ENCODE measurements at regions not wholly inside any gene's neighbourhood (a gene's known extent, or its start where the extent isn't known, plus 50 kb on each side); places are given as distances from the start of the nearest gene placed in this dataset.

DNA sequence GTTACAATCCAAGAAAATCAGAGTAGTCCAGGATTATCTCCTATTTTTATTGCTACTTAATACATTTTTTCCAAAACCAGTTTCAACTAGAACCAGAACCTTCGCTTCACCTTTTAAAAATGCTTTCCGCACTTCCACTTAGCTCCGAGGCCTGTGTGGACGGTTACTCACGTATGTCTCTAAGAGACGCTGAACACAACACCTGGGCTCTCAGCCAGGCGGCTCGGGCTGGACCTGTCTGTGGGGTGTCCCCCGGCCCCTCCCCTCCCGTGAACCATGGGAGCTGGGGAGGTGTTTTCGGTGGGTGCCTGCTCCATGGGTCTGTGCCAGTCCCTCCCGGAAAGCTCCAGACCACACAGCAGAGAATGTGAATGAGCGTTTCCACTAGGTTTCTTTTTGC is 223.8 kb downstream of the GLI2 start:
- Histone ChIP-seq H3K27me3 (no peaks in the 10 kb centered on the region), H3K27ac (no peak overlapping the region), H3K4me1 (no peaks in the 10 kb centered on the region), H3K36me3 (no peaks in the 10 kb centered on the region), H3K9me3 (no peaks in the 10 kb centered on the region), H3K4me3 (no peak overlapping the region)
- 73 to 75% methylated on average over 13 of the region's 13 CpGs for WGBS, 2 donors
- ATAC-seq (ENCODE audit: low FRiP score in 2 of 2) (no peak), DNase-seq (no peak)
- TF ChIP-seq POLR2A (IDR thresholded peaks at IDR 0.05) = no peak
- TF ChIP-seq, protein P1, sequence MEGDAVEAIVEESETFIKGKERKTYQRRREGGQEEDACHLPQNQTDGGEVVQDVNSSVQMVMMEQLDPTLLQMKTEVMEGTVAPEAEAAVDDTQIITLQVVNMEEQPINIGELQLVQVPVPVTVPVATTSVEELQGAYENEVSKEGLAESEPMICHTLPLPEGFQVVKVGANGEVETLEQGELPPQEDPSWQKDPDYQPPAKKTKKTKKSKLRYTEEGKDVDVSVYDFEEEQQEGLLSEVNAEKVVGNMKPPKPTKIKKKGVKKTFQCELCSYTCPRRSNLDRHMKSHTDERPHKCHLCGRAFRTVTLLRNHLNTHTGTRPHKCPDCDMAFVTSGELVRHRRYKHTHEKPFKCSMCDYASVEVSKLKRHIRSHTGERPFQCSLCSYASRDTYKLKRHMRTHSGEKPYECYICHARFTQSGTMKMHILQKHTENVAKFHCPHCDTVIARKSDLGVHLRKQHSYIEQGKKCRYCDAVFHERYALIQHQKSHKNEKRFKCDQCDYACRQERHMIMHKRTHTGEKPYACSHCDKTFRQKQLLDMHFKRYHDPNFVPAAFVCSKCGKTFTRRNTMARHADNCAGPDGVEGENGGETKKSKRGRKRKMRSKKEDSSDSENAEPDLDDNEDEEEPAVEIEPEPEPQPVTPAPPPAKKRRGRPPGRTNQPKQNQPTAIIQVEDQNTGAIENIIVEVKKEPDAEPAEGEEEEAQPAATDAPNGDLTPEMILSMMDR (IDR thresholded peaks at IDR 0.05) = no peak
- no peak for TF ChIP-seq POLR2AphosphoS5 (IDR thresholded peaks at IDR 0.05)
- TF ChIP-seq EP300 (IDR thresholded peaks at IDR 0.05) = no peak

DNA sequence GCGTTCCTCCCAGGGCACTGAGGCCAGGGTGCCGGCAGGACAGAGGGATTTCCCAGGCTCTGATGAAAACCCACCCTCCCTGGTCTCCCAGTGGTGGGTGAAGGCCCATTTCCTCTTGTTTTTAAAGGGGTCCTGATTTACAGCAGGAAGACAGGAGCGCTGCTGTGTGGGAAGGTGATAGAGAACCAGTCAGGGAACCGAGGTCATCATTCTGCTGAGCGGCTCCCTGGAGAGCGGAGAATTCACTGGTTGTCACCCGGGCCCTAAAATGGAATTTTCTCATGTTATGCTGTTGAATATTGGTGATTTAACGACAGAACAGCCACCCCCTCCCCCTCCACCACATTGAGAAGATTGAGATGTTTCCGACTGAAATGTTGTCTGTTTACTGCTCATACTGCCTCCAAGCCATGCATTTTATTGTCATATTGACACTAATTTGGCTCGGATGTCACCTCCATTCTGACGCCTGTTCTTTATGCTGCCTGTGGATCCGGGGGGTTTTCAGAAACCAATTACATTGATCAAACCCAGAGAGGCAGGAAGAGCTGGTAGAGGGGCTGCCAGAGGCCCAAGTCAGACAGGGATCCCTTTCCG is 225.2 kb downstream of the GLI2 start:
- H3K27ac ChIP-seq = no peak overlapping the region
- ATAC-seq (ENCODE audit: low FRiP score in 2 of 2) (no peak), DNase-seq (no peak)
- H3K4me3 ChIP-seq = no peak overlapping the region
- H3K9me3 ChIP-seq = no peaks in the 10 kb centered on the region
- WGBS, 2 donors = 82 to 85% methylated on average over 13 of the region's 13 CpGs
- H3K36me3 ChIP-seq = no peaks in the 10 kb centered on the region
- no peaks in the 10 kb centered on the region for H3K4me1 ChIP-seq
- TF ChIP-seq POLR2A (IDR thresholded peaks at IDR 0.05) (no peak), POLR2AphosphoS5 (IDR thresholded peaks at IDR 0.05) (no peak), EP300 (IDR thresholded peaks at IDR 0.05) (no peak)
- TF ChIP-seq, protein P1 (IDR thresholded peaks at IDR 0.05) = no peak
- no peaks in the 10 kb centered on the region for H3K27me3 ChIP-seq

DNA sequence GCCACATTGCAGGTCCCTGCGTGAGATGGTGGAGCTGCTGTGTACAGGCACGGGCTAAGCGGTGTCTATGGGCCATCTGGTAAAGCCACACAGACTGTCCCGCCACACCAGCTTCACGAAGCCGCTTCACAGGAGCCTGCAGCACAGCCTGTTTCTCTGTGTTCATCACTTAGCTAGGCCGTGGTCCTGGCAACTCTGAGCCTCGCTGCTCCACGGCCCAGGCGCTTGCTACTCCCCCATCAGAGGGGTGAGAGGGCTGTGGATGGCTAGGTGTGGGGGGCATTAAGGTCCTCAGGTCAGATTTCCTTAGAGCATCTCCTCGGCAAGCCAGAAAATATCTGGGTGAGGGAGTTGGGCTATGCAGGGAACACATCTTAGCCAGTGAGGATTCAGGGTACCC is 225.7 kb downstream of the GLI2 start:
- Histone ChIP-seq H3K4me3 (no peak overlapping the region), H3K4me1 (no peaks in the 10 kb centered on the region), H3K27ac (no peak overlapping the region), H3K27me3 (no peaks in the 10 kb centered on the region), H3K36me3 (no peaks in the 10 kb centered on the region), H3K9me3 (no peaks in the 10 kb centered on the region)
- WGBS, 2 donors = 72 to 75% methylated on average over 5 to 11 of the region's 11 CpGs
- TF ChIP-seq EP300 (IDR thresholded peaks at IDR 0.05) (no peak), POLR2A (IDR thresholded peaks at IDR 0.05) (no peak), POLR2AphosphoS5 (IDR thresholded peaks at IDR 0.05) (no peak)
- TF ChIP-seq, protein P1 (IDR thresholded peaks at IDR 0.05) = no peak
- no peak for DNase-seq
- no peak for ATAC-seq (ENCODE audit: low FRiP score in 2 of 2)

DNA sequence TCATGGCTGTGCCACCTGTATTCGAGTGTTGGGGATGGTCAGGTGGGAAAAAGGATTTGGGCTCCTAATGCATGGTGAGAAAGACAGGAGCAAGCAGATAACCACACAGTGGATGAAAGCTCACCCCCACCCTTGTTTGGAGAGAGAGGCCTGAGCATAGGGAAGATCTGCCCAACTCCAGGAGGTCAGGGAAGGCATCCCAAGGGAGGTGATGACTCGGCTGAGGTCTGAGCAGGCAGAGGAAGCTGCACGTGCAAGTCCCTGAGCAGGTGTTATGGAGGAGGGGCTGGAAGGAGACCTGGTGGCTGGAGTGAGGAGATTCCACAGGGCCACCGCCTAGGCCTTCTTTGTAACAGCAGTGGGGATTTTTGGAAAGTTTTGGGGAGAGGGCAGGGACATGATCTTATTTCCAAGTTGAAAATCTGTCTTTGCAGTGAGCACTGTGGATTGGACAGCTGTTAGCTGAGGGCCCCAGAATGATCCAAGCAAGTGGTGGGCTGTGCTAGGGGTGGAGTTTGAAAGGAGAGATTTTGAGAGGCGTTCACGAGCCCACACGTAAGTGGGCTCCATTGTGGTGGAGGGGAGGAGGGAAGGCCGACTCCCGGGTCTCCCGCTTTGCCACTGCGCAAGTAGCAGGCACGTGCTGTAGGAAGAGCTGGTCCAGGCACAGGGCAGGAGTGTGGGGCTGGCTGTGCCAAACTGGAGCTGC is 228.5 kb downstream of the GLI2 start:
- H3K9me3 ChIP-seq = no peaks in the 10 kb centered on the region
- WGBS, 2 donors = 61 to 68% methylated on average over 12 of the region's 12 CpGs
- H3K27ac ChIP-seq = no peak overlapping the region
- H3K27me3 ChIP-seq = no peaks in the 10 kb centered on the region
- no peak overlapping the region for H3K4me3 ChIP-seq
- TF ChIP-seq POLR2AphosphoS5 (IDR thresholded peaks at IDR 0.05) (no peak), POLR2A (IDR thresholded peaks at IDR 0.05) (no peak), EP300 (IDR thresholded peaks at IDR 0.05) (no peak)
- TF ChIP-seq, protein P1 (IDR thresholded peaks at IDR 0.05) = no peak
- no peaks in the 10 kb centered on the region for H3K36me3 ChIP-seq
- H3K4me1 ChIP-seq = no peaks in the 10 kb centered on the region
- ATAC-seq (ENCODE audit: low FRiP score in 2 of 2) = no peak
- no peak for DNase-seq

DNA sequence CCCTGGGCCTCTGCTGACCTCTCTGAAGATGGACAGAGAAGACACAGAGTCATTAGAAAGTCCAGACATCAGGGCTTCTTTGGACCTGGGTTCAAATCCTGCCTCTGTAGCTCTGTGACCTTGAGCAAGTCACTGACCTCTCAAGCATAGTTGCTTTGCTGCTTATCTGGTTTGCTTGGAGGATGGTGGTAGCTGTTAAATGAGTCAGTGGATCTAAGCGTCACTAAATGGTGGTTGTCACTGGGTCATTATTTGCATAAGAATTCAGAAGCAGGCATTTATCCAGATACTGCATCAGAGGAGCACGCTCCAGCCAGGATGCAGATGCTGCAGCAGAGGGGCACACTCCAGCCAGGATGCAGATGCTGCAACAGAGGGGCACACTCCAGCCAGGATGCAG is 229.2 kb downstream of the GLI2 start:
- Histone ChIP-seq H3K27ac (no peak overlapping the region), H3K27me3 (no peaks in the 10 kb centered on the region), H3K36me3 (no peaks in the 10 kb centered on the region), H3K9me3 (no peaks in the 10 kb centered on the region), H3K4me3 (no peak overlapping the region), H3K4me1 (no peaks in the 10 kb centered on the region)
- ATAC-seq (ENCODE audit: low FRiP score in 2 of 2) = no peak
- WGBS, 2 donors = 83% methylated on average over 2 of the region's 2 CpGs; no CpG with 5 or more reads in 1 of the 2 donors
- no peak for TF ChIP-seq POLR2A (IDR thresholded peaks at IDR 0.05)
- TF ChIP-seq, protein P1 (IDR thresholded peaks at IDR 0.05) = no peak
- no peak for TF ChIP-seq EP300 (IDR thresholded peaks at IDR 0.05)
- TF ChIP-seq POLR2AphosphoS5 (IDR thresholded peaks at IDR 0.05) = no peak
- no peak for DNase-seq

Data from upper lobe of left lung (tissue), 6 donors.